HepG2 (cell line): ENCODE measurements at regions not wholly inside any gene's neighbourhood (a gene's known extent, or its start where the extent isn't known, plus 50 kb on each side); places are given as distances from the start of the nearest gene placed in this dataset.

ENCODE experiments used
- BATF2 ChIP-seq: sonication (generic); formaldehyde crosslinking; IDR thresholded peaks from 2 replicates; pipeline ENCODE4 v1.8.0; 2022; ENCODE audit warnings: mild to moderate bottlenecking, missing genetic modification reagents, moderate library complexity
- BHLHE40 ChIP-seq: IDR thresholded peaks from 2 replicates; pipeline ENCODE4 v1.6.1; 2011; ENCODE audit warnings: low read length, improper control_type of control experiment
- GATAD1 ChIP-seq: IDR thresholded peaks from 2 replicates; pipeline ENCODE4 v1.6.1; 2016; ENCODE audit warnings: missing genetic modification reagents, missing compliant biosample characterization
- HOXA7 ChIP-seq: sonication (generic); formaldehyde crosslinking; IDR thresholded peaks from 2 replicates; pipeline ENCODE4 v1.8.1; 2022; ENCODE audit warnings: mild to moderate bottlenecking, missing genetic modification reagents, moderate library complexity
- KDM4B ChIP-seq: sonication (generic); formaldehyde crosslinking; IDR thresholded peaks from 2 replicates; pipeline ENCODE4 v1.4.0; 2020; ENCODE audit warnings: missing genetic modification reagents
- KDM5B ChIP-seq: sonication (generic); formaldehyde crosslinking; IDR thresholded peaks from 2 replicates; pipeline ENCODE4 v1.4.0; 2020; ENCODE audit warnings: missing genetic modification reagents, mild to moderate bottlenecking, borderline replicate concordance
- MTF2 ChIP-seq: sonication (generic); formaldehyde crosslinking; IDR thresholded peaks from 2 replicates; pipeline ENCODE4 v1.5.0; 2020; ENCODE audit warnings: missing genetic modification reagents, borderline replicate concordance
- PHF21A ChIP-seq: sonication (generic); formaldehyde crosslinking; IDR thresholded peaks from 2 replicates; pipeline ENCODE4 v1.5.0; 2020; ENCODE audit warnings: mild to moderate bottlenecking, missing genetic modification reagents
- RBFOX2 ChIP-seq: fragments of 200-400 bp; formaldehyde crosslinking; IDR thresholded peaks from 2 replicates; pipeline ENCODE4 v1.6.1; 2017; ENCODE audit warnings: low read depth, mild to moderate bottlenecking, low read length
- RNF2 ChIP-seq: fragments of 450-650 bp; conservative IDR thresholded peaks from 2 replicates; pipeline ENCODE4 v1.6.1; 2016; ENCODE audit warnings: low read depth
- ZBTB37 ChIP-seq: sonication (generic); formaldehyde crosslinking; IDR thresholded peaks from 2 replicates; pipeline ENCODE4 v1.4.0; 2020; ENCODE audit warnings: mild to moderate bottlenecking, missing genetic modification reagents
- ZNF639 ChIP-seq: conservative IDR thresholded peaks from 2 replicates; pipeline ENCODE4 v1.6.1; 2018; ENCODE audit warnings: missing genetic modification reagents
- ZNF788 ChIP-seq: sonication (generic); formaldehyde crosslinking; IDR thresholded peaks from 2 replicates; pipeline ENCODE4 v1.5.0; 2020; ENCODE audit warnings: mild to moderate bottlenecking, missing genetic modification reagents, borderline replicate concordance
- ZNF878 ChIP-seq: sonication (generic); formaldehyde crosslinking; IDR thresholded peaks from 2 replicates; pipeline ENCODE4 v1.8.1; 2023; ENCODE audit warnings: mild to moderate bottlenecking, missing genetic modification reagents, moderate library complexity
- ZSCAN20 ChIP-seq: sonication (generic); formaldehyde crosslinking; IDR thresholded peaks from 2 replicates; pipeline ENCODE4 v1.4.0; 2020; ENCODE audit warnings: missing genetic modification reagents, mild to moderate bottlenecking, borderline replicate concordance
- TF ChIP-seq, protein P1 (sequence below): sonication (generic); formaldehyde crosslinking; IDR thresholded peaks from 2 replicates; pipeline ENCODE4 v1.9.0; 2022; ENCODE audit warnings: missing genetic modification reagents, mild to moderate bottlenecking, borderline replicate concordance
- TF ChIP-seq, protein P2 (sequence below): IDR thresholded peaks from 2 replicates; pipeline ENCODE4 v1.6.1; 2016; ENCODE audit warnings: low read depth, borderline replicate concordance
- TF ChIP-seq, protein P3 (sequence below): sonication (generic); formaldehyde crosslinking; IDR thresholded peaks from 2 replicates; pipeline ENCODE4 v1.5.0; 2020; ENCODE audit warnings: mild to moderate bottlenecking, missing genetic modification reagents

- TF ChIP-seq ZNF878 (CRISPR knock-in tag) (no peak), HOXA7 (CRISPR knock-in tag) (no peak), BHLHE40 (no peak), BATF2 (CRISPR knock-in tag) (no peak), MTF2 (CRISPR knock-in tag) (peak; percentile 79; the same call in 1 of the 2 replicates), RBFOX2 (no peak), RNF2 (0 out of 2 replicates have a peak, but pooled peaks have one; percentile 34), ZNF639 (CRISPR knock-in tag) (0 out of 2 replicates have a peak, but pooled peaks have one; percentile 34), KDM5B (CRISPR knock-in tag) (0 out of 2 replicates have a peak, but pooled peaks have one; percentile 34), PHF21A (CRISPR knock-in tag) (peak; percentile 72; the same call in 1 of the 2 replicates), ZNF788 (CRISPR knock-in tag) (no peak), KDM4B (CRISPR knock-in tag) (no peak), ZSCAN20 (CRISPR knock-in tag) (no peak), GATAD1 (CRISPR knock-in tag) (no peak), ZBTB37 (CRISPR knock-in tag) (no peak)
- TF ChIP-seq, protein P1, sequence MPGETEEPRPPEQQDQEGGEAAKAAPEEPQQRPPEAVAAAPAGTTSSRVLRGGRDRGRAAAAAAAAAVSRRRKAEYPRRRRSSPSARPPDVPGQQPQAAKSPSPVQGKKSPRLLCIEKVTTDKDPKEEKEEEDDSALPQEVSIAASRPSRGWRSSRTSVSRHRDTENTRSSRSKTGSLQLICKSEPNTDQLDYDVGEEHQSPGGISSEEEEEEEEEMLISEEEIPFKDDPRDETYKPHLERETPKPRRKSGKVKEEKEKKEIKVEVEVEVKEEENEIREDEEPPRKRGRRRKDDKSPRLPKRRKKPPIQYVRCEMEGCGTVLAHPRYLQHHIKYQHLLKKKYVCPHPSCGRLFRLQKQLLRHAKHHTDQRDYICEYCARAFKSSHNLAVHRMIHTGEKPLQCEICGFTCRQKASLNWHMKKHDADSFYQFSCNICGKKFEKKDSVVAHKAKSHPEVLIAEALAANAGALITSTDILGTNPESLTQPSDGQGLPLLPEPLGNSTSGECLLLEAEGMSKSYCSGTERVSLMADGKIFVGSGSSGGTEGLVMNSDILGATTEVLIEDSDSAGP (CRISPR knock-in tag): peak; percentile 74; the same call in 1 of the 2 replicates
- TF ChIP-seq, protein P2, sequence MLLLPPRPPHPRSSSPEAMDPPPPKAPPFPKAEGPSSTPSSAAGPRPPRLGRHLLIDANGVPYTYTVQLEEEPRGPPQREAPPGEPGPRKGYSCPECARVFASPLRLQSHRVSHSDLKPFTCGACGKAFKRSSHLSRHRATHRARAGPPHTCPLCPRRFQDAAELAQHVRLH: no peak
- TF ChIP-seq, protein P3, sequence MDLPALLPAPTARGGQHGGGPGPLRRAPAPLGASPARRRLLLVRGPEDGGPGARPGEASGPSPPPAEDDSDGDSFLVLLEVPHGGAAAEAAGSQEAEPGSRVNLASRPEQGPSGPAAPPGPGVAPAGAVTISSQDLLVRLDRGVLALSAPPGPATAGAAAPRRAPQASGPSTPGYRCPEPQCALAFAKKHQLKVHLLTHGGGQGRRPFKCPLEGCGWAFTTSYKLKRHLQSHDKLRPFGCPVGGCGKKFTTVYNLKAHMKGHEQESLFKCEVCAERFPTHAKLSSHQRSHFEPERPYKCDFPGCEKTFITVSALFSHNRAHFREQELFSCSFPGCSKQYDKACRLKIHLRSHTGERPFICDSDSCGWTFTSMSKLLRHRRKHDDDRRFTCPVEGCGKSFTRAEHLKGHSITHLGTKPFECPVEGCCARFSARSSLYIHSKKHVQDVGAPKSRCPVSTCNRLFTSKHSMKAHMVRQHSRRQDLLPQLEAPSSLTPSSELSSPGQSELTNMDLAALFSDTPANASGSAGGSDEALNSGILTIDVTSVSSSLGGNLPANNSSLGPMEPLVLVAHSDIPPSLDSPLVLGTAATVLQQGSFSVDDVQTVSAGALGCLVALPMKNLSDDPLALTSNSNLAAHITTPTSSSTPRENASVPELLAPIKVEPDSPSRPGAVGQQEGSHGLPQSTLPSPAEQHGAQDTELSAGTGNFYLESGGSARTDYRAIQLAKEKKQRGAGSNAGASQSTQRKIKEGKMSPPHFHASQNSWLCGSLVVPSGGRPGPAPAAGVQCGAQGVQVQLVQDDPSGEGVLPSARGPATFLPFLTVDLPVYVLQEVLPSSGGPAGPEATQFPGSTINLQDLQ (CRISPR knock-in tag): peak; percentile 66; the same call in 1 of the 2 replicates
These were observed 132.6 kb upstream of the HES1 start (continued) for GRCh38 chr3:194003114-194004057.
